Breast epithelium (tissue), 4 donors: ENCODE measurements at regions not wholly inside any gene's neighbourhood (a gene's known extent, or its start where the extent isn't known, plus 50 kb on each side); places are given as distances from the start of the nearest gene placed in this dataset.
A peak's percentile ranks its signal among the peaks of the same experiment; 100 is the strongest.

ENCODE experiments used
- DNase-seq, 2 donors: peaks; one replicate each; pipeline ENCODE4 v3.0.0-alpha.2; 2019; ENCODE audit warnings: low spot score in 2 of 2
- H3K27ac ChIP-seq, 2 donors: fragments of 200-600 bp; sonication (generic) in 1 of 2; one replicate each; pipeline ENCODE4 v1.5.1; 2016 to 2019; ENCODE audit warnings: mild to moderate bottlenecking in 1 of 2
- H3K27me3 ChIP-seq, 2 donors: fragments of 200-600 bp; sonication (generic) in 1 of 2; one replicate each; pipeline versions ENCODE4 v1.5.1 to v1.6.0; 2017 to 2019; ENCODE audit warnings: control low read depth in 1 of 2, mild to moderate bottlenecking in 1 of 2
- H3K36me3 ChIP-seq: fragments of 200-600 bp; one replicate; pipeline ENCODE4 v1.5.1; 2019
- H3K4me1 ChIP-seq, 2 donors: fragments of 200-600 bp; sonication (generic); one replicate each; pipeline ENCODE4 v1.5.1; 2016 to 2019; ENCODE audit warnings: control low read depth in 1 of 2
- H3K4me3 ChIP-seq, 3 donors: fragments of 200-600 bp; sonication (generic); 1 replicate in 2 of 3; 2 replicates in 1 of 3; pipeline ENCODE4 v1.5.1; 2016 to 2019; ENCODE audit warnings: mild to moderate bottlenecking in 3 of 3, moderate library complexity in 2 of 3
- H3K9me3 ChIP-seq, 2 donors: fragments of 200-600 bp; sonication (generic) in 1 of 2; one replicate each; pipeline ENCODE4 v1.5.1; 2016 to 2019; ENCODE audit warnings: control low read depth in 1 of 2
- CTCF ChIP-seq, 3 donors: fragments of 450-650 bp; IDR thresholded peaks; one replicate each; pipeline ENCODE4 v1.5.1; 2016 to 2017; ENCODE audit warnings: antibody characterized with exemption in 3 of 3, mild to moderate bottlenecking in 3 of 3, moderate library complexity in 3 of 3
- POLR2A ChIP-seq: fragments of 450-650 bp; IDR thresholded peaks from one replicate; pipeline ENCODE4 v1.6.1; 2016; ENCODE audit warnings: antibody characterized with exemption, mild to moderate bottlenecking, moderate library complexity
- POLR2AphosphoS5 ChIP-seq, 3 donors: sonication (generic); formaldehyde crosslinking; IDR thresholded peaks; one replicate each; pipeline ENCODE4 v1.6.1; 2017; ENCODE audit warnings: antibody characterized with exemption in 3 of 3
- intact Hi-C: fragments of 100-400 bp; cut with DNase I; formaldehyde crosslinking; loops from one replicate; pipeline ENCODE4 v1.15.1; 2023; ENCODE audit warnings: low total_unique reads

DNA sequence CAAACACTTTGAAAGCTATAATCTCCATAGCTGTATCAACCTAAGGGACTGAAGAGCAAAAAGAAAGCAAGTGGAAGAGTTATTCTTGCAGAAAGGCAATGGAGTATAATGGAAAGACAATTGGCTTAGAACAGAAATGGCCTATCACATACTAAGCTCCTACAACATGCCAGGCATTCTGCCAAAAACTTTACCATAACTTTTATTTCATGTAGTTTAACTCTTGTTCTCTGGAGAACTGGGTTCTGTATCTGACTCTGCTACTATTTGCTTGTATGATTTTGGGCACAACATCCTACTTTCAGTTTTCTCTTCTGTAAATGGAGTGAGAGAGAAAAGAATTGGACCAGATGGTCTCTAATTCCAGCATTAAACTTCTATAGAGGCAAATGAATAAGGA is 449.1 kb downstream of the GPATCH2 start:
- intact Hi-C loops: no loop called here

GRCh38 chr1:217181176-217181746 is 449.6 kb downstream of the GPATCH2 start:
- Histone ChIP-seq H3K27me3 (no peaks in the 10 kb centered on the region), H3K4me3 (no peak overlapping the region), H3K27ac (no peak overlapping the region), H3K4me1 (no peaks in the 10 kb centered on the region), H3K36me3 (no peaks in the 10 kb centered on the region), H3K9me3 (no peaks in the 10 kb centered on the region)
- no peak for TF ChIP-seq POLR2AphosphoS5 (IDR thresholded peaks at IDR 0.05)
- TF ChIP-seq CTCF (IDR thresholded peaks at IDR 0.05): no peak
- TF ChIP-seq POLR2A: no peak
- no peak for DNase-seq
- intact Hi-C loops: no loop called here

More for the DNA sequence above, 449.1 kb downstream of the GPATCH2 start:
- H3K27ac ChIP-seq: no peak overlapping the region
- no peak overlapping the region for H3K4me3 ChIP-seq
- no peaks in the 10 kb centered on the region for H3K36me3 ChIP-seq
- DNase-seq: no peak
- H3K4me1 ChIP-seq: no peaks in the 10 kb centered on the region
- no peak for TF ChIP-seq POLR2A
- no peak for TF ChIP-seq POLR2AphosphoS5 (IDR thresholded peaks at IDR 0.05)
- no peak for TF ChIP-seq CTCF (IDR thresholded peaks at IDR 0.05)
- H3K9me3 ChIP-seq: no peaks in the 10 kb centered on the region
- no peaks in the 10 kb centered on the region for H3K27me3 ChIP-seq

DNA sequence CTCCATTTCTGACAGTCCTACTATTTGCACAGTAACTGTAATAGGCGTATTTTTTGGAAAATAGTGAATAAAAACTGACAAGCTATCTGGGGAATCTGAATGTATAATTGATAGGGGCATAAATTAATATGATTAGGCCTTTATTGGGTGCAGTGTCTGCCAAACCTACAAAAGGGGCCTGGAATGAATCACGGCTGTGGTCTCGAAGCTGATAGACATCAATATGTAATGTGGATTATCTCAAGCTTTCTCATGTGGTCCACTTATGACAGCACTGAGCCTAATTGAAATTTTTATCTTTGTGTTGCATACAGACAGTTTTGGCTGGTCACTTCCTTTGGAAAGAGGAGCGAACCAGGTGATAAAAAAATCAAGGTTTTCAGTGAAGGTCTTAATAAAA is 450.4 kb downstream of the GPATCH2 start:
- no peaks in the 10 kb centered on the region for H3K9me3 ChIP-seq
- TF ChIP-seq POLR2AphosphoS5 (IDR thresholded peaks at IDR 0.05): no peak
- no peak for TF ChIP-seq POLR2A
- no peak for TF ChIP-seq CTCF (IDR thresholded peaks at IDR 0.05)
- H3K36me3 ChIP-seq: no peaks in the 10 kb centered on the region
- no peaks in the 10 kb centered on the region for H3K27me3 ChIP-seq
- no peaks in the 10 kb centered on the region for H3K4me1 ChIP-seq
- intact Hi-C loops: no loop called here
- H3K27ac ChIP-seq: no peak overlapping the region
- H3K4me3 ChIP-seq: no peak overlapping the region
- no peak for DNase-seq

DNA sequence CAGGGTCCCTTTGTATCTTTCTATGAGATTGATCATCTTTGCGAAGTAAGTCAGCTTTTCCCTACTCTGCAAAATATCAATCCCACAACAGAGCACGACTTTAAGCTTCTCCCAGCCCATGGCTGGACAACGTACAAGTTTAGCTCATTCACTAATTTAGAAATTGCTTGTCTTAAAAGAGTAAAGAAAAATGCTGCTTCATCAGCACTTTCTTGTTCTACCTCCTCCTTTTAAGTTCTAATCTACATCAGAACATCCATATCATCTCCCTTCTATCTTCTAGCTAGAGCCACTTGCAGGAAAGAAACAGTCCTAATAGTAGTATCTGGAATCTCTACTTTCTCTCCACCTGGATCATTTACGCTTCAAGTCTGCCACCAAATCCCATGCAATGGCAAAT is 441.2 kb upstream of the ESRRG start:
- H3K27me3 ChIP-seq: no peaks in the 10 kb centered on the region
- H3K9me3 ChIP-seq: no peaks in the 10 kb centered on the region
- no peak overlapping the region for H3K4me3 ChIP-seq
- DNase-seq: no peak
- no peak for TF ChIP-seq POLR2A
- no peaks in the 10 kb centered on the region for H3K36me3 ChIP-seq
- intact Hi-C loops: no loop called here
- no peaks in the 10 kb centered on the region for H3K4me1 ChIP-seq
- no peak overlapping the region for H3K27ac ChIP-seq

GRCh38 chr1:217153361-217153760 is 430.1 kb upstream of the ESRRG start:
- H3K27me3 ChIP-seq: no peaks in the 10 kb centered on the region
- intact Hi-C loops: no loop called here
- TF ChIP-seq POLR2A (no peak), CTCF (IDR thresholded peaks at IDR 0.05) (peak in 1 of 3 donors; percentile 15), POLR2AphosphoS5 (IDR thresholded peaks at IDR 0.05) (peak in 1 of 3 donors; percentile 19)
- peak in 1 of 2 donors; percentile 78 for DNase-seq
- H3K36me3 ChIP-seq: no peaks in the 10 kb centered on the region
- H3K4me3 ChIP-seq: no peak overlapping the region
- H3K4me1 ChIP-seq: no peaks in the 10 kb centered on the region
- H3K27ac ChIP-seq: peak overlapping the region in 1 of 2 donors; percentile 52
- no peaks in the 10 kb centered on the region for H3K9me3 ChIP-seq

DNA sequence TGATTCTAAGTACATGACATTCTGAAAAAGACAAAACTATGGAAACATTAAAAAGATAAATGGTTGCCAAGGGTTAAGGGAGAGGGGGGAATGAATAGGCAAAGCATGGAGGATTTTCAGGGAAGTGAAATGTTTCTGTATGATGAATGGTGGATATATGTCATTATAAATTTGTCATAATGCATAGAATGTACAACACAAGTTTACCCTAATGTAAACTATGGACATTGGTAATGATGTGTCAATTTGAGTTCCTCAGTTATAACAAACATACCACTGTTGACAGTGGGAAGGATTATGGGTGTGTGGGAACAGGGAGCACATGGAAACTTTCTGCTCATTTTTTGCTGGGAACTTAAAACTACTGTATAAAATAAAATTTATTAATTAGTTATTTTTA is 427.1 kb upstream of the ESRRG start:
- Histone ChIP-seq H3K9me3 (no peaks in the 10 kb centered on the region), H3K4me3 (no peak overlapping the region), H3K36me3 (no peaks in the 10 kb centered on the region), H3K27me3 (no peaks in the 10 kb centered on the region), H3K27ac (no peak overlapping the region), H3K4me1 (no peaks in the 10 kb centered on the region)
- TF ChIP-seq POLR2AphosphoS5 (IDR thresholded peaks at IDR 0.05) (no peak), POLR2A (no peak), CTCF (IDR thresholded peaks at IDR 0.05) (no peak)
- intact Hi-C loops: no loop called here
- no peak for DNase-seq
